GM12878 (cell line): ENCODE measurements at regions not wholly inside any gene's neighbourhood (a gene's known extent, or its start where the extent isn't known, plus 50 kb on each side); places are given as distances from the start of the nearest gene placed in this dataset.

ENCODE experiments used
- CEBPB ChIP-seq, 2 experiments: fragments of 150-350 bp in 1 of 2; IDR thresholded peaks; 2 replicates each; pipeline ENCODE4 v1.6.1; 2012 to 2014; ENCODE audit warnings: low read depth in 2 of 2, low read length in 2 of 2, borderline replicate concordance in 1 of 2, inconsistent platforms in 1 of 2
- EED ChIP-seq: sonication (generic); IDR thresholded peaks from 2 replicates; pipeline ENCODE4 v1.6.1; 2016; ENCODE audit warnings: antibody characterized with exemption, low read depth
- EP300 ChIP-seq, 2 experiments: fragments of 150-350 bp in 1 of 2; IDR thresholded peaks; 2 replicates each; pipeline ENCODE4 v1.6.1; 2011 to 2012; ENCODE audit warnings: low read depth in 2 of 2, low read length in 2 of 2, borderline replicate concordance in 1 of 2, improper control_type of control experiment in 1 of 2, inconsistent platforms in 1 of 2; ENCODE audit not compliant: control insufficient read depth in 1 of 2
- EZH2 ChIP-seq: IDR thresholded peaks from 2 replicates; pipeline ENCODE4 v1.6.1; 2012; ENCODE audit warnings: low read depth, mild to moderate bottlenecking, control low read depth, inconsistent platforms, low read length, borderline replicate concordance; ENCODE audit not compliant: control insufficient read depth
- HCFC1 ChIP-seq: fragments of 150-350 bp; IDR thresholded peaks from 2 replicates; pipeline ENCODE4 v1.6.1; 2014; ENCODE audit warnings: low read length
- NBN ChIP-seq: fragments of 450-650 bp; IDR thresholded peaks from 2 replicates; pipeline ENCODE4 v1.6.1; 2016
- NFYB ChIP-seq: IDR thresholded peaks from 2 replicates; pipeline ENCODE4 v1.6.1; 2011; ENCODE audit warnings: low read depth, mild to moderate bottlenecking, low read length, improper control_type of control experiment, moderate library complexity; ENCODE audit not compliant: insufficient read depth
- POLR2A ChIP-seq: IDR thresholded peaks from 2 replicates; pipeline ENCODE4 v1.6.1; 2011; ENCODE audit warnings: low read depth, mild to moderate bottlenecking, low read length
- POLR2AphosphoS5 ChIP-seq: IDR thresholded peaks from 2 replicates; pipeline ENCODE4 v1.6.1; 2011; ENCODE audit warnings: mild to moderate bottlenecking, low read length, inconsistent platforms
- SPI1 ChIP-seq: IDR thresholded peaks from 2 replicates; pipeline ENCODE4 v1.6.1; 2011; ENCODE audit warnings: low read depth, mild to moderate bottlenecking, low read length, moderate library complexity, borderline replicate concordance; ENCODE audit not compliant: insufficient read depth
- STAT3 ChIP-seq: IDR thresholded peaks from 2 replicates; pipeline ENCODE4 v1.6.1; 2011; ENCODE audit warnings: low read depth, low read length, improper control_type of control experiment
- ZNF274 ChIP-seq: IDR thresholded peaks from one replicate; pipeline ENCODE4 v1.8.0; 2011; ENCODE audit not compliant: insufficient read length, insufficient read depth
- TF ChIP-seq, protein P1 (sequence below), 3 experiments: IDR thresholded peaks in 2 of 3; conservative IDR thresholded peaks in 1 of 3; 2 replicates each; pipeline ENCODE4 v1.5.1; 2011; ENCODE audit warnings: low read depth in 3 of 3, low read length in 3 of 3, mild to moderate bottlenecking in 3 of 3, control low read depth in 2 of 3, moderate library complexity in 2 of 3, inconsistent platforms in 1 of 3, mixed read lengths in 1 of 3; ENCODE audit not compliant: control insufficient read depth in 2 of 3, insufficient read depth in 1 of 3; ENCODE audit errors: extremely low read depth in 1 of 3
- TF ChIP-seq, protein P2 (sequence below): IDR thresholded peaks from 2 replicates; pipeline ENCODE4 v1.6.1; 2012; ENCODE audit warnings: low read depth, low read length, improper control_type of control experiment

DNA sequence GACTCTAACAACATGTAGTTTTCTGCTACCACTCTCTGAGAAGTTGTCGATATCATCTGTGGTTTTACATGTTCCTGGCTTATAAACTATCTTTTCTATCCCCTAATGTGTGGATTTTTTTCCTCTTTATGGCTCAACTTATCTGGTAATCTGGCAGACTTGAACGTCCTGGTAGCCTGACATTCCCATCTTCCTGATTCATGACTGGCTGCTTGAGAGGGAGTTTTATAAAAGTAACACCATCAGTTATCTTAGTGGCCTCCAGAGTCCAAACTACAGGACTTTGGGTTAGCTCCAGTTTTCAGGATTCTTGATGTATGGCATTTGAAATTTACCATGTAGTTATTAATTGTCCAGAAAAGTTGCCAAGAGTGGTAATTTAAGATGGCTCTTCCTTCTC is 174.0 kb upstream of the GULP1 start:
- TF ChIP-seq HCFC1 (no peak), NBN (no peak), EED (no peak), POLR2AphosphoS5 (no peak), ZNF274 (no peak), CEBPB (IDR thresholded peaks at IDR 0.05; ENCODE audit: borderline replicate concordance in 1 of 2, low read depth in 2 of 2, low read length in 2 of 2) (no peak), SPI1 (no peak), EP300 (IDR thresholded peaks at IDR 0.05; ENCODE audit: borderline replicate concordance in 1 of 2, control insufficient read depth in 1 of 2, low read depth in 2 of 2, low read length in 2 of 2) (no peak), NFYB (no peak), EZH2 (no peak), STAT3 (no peak), POLR2A (no peak)
- TF ChIP-seq, protein P1, sequence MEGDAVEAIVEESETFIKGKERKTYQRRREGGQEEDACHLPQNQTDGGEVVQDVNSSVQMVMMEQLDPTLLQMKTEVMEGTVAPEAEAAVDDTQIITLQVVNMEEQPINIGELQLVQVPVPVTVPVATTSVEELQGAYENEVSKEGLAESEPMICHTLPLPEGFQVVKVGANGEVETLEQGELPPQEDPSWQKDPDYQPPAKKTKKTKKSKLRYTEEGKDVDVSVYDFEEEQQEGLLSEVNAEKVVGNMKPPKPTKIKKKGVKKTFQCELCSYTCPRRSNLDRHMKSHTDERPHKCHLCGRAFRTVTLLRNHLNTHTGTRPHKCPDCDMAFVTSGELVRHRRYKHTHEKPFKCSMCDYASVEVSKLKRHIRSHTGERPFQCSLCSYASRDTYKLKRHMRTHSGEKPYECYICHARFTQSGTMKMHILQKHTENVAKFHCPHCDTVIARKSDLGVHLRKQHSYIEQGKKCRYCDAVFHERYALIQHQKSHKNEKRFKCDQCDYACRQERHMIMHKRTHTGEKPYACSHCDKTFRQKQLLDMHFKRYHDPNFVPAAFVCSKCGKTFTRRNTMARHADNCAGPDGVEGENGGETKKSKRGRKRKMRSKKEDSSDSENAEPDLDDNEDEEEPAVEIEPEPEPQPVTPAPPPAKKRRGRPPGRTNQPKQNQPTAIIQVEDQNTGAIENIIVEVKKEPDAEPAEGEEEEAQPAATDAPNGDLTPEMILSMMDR (IDR thresholded peaks at IDR 0.05 in 2 of 3, conservative IDR thresholded peaks at IDR 0.05 in 1 of 3; ENCODE audit: control insufficient read depth in 2 of 3, extremely low read depth in 1 of 3, insufficient read depth in 1 of 3, low read depth in 3 of 3, low read length in 3 of 3): no peak
- TF ChIP-seq, protein P2, sequence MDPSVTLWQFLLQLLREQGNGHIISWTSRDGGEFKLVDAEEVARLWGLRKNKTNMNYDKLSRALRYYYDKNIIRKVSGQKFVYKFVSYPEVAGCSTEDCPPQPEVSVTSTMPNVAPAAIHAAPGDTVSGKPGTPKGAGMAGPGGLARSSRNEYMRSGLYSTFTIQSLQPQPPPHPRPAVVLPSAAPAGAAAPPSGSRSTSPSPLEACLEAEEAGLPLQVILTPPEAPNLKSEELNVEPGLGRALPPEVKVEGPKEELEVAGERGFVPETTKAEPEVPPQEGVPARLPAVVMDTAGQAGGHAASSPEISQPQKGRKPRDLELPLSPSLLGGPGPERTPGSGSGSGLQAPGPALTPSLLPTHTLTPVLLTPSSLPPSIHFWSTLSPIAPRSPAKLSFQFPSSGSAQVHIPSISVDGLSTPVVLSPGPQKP: no peak
